C4-2B (cell line): ENCODE measurements at regions not wholly inside any gene's neighbourhood (a gene's known extent, or its start where the extent isn't known, plus 50 kb on each side); places are given as distances from the start of the nearest gene placed in this dataset.

Experiments used
- ZFX ChIP-seq: fragments of 450-650 bp; IDR thresholded peaks from 2 replicates; pipeline ENCODE4 v1.6.1; 2017
- TF ChIP-seq, protein P1 (sequence below): fragments of 450-650 bp; conservative IDR thresholded peaks from 2 replicates; pipeline ENCODE4 v1.5.1; 2017; ENCODE audit warnings: mild to moderate bottlenecking

DNA sequence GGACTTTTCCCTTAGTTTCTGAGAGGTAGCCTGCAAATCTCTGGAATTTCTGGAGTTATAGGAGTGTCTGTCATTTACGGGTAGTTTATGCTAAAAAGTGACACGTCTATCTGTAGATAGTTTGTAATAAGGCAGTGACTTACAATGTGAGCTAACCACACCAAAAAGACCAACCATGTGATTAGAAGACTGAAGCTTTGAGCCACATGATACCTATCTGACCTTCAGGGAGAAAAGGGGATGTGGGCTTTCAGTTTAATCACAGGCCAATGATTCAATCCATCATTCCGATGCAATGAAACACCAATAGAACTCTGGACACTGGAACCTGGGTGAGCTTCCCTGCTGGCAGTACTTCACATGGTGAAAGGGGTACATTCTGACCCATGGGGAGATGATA lies 254.6 kb upstream of the GK2 start:
- TF ChIP-seq, protein P1, sequence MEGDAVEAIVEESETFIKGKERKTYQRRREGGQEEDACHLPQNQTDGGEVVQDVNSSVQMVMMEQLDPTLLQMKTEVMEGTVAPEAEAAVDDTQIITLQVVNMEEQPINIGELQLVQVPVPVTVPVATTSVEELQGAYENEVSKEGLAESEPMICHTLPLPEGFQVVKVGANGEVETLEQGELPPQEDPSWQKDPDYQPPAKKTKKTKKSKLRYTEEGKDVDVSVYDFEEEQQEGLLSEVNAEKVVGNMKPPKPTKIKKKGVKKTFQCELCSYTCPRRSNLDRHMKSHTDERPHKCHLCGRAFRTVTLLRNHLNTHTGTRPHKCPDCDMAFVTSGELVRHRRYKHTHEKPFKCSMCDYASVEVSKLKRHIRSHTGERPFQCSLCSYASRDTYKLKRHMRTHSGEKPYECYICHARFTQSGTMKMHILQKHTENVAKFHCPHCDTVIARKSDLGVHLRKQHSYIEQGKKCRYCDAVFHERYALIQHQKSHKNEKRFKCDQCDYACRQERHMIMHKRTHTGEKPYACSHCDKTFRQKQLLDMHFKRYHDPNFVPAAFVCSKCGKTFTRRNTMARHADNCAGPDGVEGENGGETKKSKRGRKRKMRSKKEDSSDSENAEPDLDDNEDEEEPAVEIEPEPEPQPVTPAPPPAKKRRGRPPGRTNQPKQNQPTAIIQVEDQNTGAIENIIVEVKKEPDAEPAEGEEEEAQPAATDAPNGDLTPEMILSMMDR, result no peak
- no peak for TF ChIP-seq ZFX
